Breast epithelium (tissue), 4 donors: ENCODE measurements at regions not wholly inside any gene's neighbourhood (a gene's known extent, or its start where the extent isn't known, plus 50 kb on each side); places are given as distances from the start of the nearest gene placed in this dataset.

Experiments used
- DNase-seq, 2 donors: peaks; one replicate each; pipeline ENCODE4 v3.0.0-alpha.2; 2019; ENCODE audit warnings: low spot score in 2 of 2
- H3K27ac ChIP-seq, 2 donors: fragments of 200-600 bp; sonication (generic) in 1 of 2; one replicate each; pipeline ENCODE4 v1.5.1; 2016 to 2019; ENCODE audit warnings: mild to moderate bottlenecking in 1 of 2
- H3K27me3 ChIP-seq, 2 donors: fragments of 200-600 bp; sonication (generic) in 1 of 2; one replicate each; pipeline versions ENCODE4 v1.5.1 to v1.6.0; 2017 to 2019; ENCODE audit warnings: control low read depth in 1 of 2, mild to moderate bottlenecking in 1 of 2
- H3K36me3 ChIP-seq: fragments of 200-600 bp; one replicate; pipeline ENCODE4 v1.5.1; 2019
- H3K4me1 ChIP-seq, 2 donors: fragments of 200-600 bp; sonication (generic); one replicate each; pipeline ENCODE4 v1.5.1; 2016 to 2019; ENCODE audit warnings: control low read depth in 1 of 2
- H3K4me3 ChIP-seq, 3 donors: fragments of 200-600 bp; sonication (generic); 1 replicate in 2 of 3; 2 replicates in 1 of 3; pipeline ENCODE4 v1.5.1; 2016 to 2019; ENCODE audit warnings: mild to moderate bottlenecking in 3 of 3, moderate library complexity in 2 of 3
- H3K9me3 ChIP-seq, 2 donors: fragments of 200-600 bp; sonication (generic) in 1 of 2; one replicate each; pipeline ENCODE4 v1.5.1; 2016 to 2019; ENCODE audit warnings: control low read depth in 1 of 2
- POLR2A ChIP-seq: fragments of 450-650 bp; IDR thresholded peaks from one replicate; pipeline ENCODE4 v1.6.1; 2016; ENCODE audit warnings: antibody characterized with exemption, mild to moderate bottlenecking, moderate library complexity
- POLR2AphosphoS5 ChIP-seq, 3 donors: sonication (generic); formaldehyde crosslinking; IDR thresholded peaks; one replicate each; pipeline ENCODE4 v1.6.1; 2017; ENCODE audit warnings: antibody characterized with exemption in 3 of 3
- intact Hi-C: fragments of 100-400 bp; cut with DNase I; formaldehyde crosslinking; loops from one replicate; pipeline ENCODE4 v1.15.1; 2023; ENCODE audit warnings: low total_unique reads
- TF ChIP-seq, protein P1 (sequence below), 3 donors: fragments of 450-650 bp; IDR thresholded peaks; one replicate each; pipeline ENCODE4 v1.5.1; 2016 to 2017; ENCODE audit warnings: antibody characterized with exemption in 3 of 3, mild to moderate bottlenecking in 3 of 3, moderate library complexity in 3 of 3

DNA sequence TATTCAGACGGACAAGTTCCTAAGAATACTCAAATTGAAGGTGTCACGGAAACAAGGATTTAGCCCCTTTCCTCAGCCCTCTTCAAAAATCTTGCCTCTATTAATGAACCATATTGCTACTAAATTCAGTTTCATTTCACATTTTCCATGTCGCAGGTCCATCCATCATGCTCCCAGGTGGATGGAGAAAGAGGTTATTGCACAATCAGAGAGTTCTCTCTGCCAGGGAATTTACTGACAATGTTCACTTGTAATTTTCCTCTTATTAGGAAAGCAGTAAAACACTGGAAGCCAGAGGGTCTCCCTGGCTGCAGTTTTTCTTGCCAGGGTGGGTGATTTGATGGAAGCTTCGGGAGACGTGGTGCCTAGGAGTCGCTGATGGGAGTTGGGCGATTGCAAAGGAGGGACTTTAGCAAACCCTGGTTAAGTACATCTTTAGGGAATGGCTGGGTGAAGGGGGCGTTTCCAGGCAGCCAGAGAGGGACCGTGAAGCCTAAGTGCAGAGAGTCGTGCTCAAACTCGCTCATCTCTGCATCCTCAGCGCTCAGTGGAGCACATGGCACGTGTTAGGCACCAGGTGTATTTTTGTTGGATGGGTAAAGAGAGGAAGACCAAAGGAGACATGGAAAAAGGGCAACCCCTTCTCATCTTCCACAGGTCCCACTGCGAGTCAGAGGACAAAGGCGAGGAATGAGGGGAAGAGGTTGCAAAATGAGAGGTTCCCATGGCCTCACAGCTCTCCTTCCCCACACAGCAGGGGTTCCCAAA lies 321.9 kb upstream of the CDH4 start:
- DNase-seq, result no peak
- Histone ChIP-seq H3K27me3 (peaks cover 0 to 6% of the 10 kb centered on the region in 2 donors), H3K4me3 (no peak overlapping the region), H3K9me3 (no peaks in the 10 kb centered on the region), H3K27ac (no peak overlapping the region), H3K36me3 (no peaks in the 10 kb centered on the region), H3K4me1 (no peaks in the 10 kb centered on the region)
- intact Hi-C loops, result no loop called here
- TF ChIP-seq, protein P1, sequence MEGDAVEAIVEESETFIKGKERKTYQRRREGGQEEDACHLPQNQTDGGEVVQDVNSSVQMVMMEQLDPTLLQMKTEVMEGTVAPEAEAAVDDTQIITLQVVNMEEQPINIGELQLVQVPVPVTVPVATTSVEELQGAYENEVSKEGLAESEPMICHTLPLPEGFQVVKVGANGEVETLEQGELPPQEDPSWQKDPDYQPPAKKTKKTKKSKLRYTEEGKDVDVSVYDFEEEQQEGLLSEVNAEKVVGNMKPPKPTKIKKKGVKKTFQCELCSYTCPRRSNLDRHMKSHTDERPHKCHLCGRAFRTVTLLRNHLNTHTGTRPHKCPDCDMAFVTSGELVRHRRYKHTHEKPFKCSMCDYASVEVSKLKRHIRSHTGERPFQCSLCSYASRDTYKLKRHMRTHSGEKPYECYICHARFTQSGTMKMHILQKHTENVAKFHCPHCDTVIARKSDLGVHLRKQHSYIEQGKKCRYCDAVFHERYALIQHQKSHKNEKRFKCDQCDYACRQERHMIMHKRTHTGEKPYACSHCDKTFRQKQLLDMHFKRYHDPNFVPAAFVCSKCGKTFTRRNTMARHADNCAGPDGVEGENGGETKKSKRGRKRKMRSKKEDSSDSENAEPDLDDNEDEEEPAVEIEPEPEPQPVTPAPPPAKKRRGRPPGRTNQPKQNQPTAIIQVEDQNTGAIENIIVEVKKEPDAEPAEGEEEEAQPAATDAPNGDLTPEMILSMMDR (IDR thresholded peaks at IDR 0.05), result no peak
- TF ChIP-seq POLR2A (no peak), POLR2AphosphoS5 (IDR thresholded peaks at IDR 0.05) (no peak)

DNA sequence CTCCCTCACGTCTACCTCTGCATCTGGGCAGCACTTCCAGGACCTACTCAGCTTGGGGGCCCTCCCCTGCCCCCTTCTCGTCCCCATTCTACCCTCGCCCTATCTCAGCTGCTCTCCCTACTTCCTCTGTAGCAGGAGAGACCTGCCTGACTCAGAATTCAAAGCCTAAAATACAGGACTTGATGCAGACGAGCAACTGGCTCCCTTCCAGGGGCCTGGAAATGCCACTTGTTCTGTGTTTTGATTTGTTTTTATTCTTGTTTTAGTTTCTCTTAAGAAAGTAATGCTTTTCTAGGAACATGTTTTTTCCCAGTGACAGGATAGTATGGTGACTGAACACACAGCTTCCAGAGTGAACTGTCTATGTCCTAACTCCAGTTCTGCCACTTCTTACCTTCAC lies 320.4 kb upstream of the CDH4 start:
- H3K27me3 ChIP-seq, result peaks cover 0 to 5% of the 10 kb centered on the region in 2 donors
- no peaks in the 10 kb centered on the region for H3K4me1 ChIP-seq
- intact Hi-C loops, result no loop called here
- no peak overlapping the region for H3K4me3 ChIP-seq
- no peak for DNase-seq
- H3K36me3 ChIP-seq, result no peaks in the 10 kb centered on the region
- TF ChIP-seq POLR2AphosphoS5 (IDR thresholded peaks at IDR 0.05) (no peak), POLR2A (no peak)
- TF ChIP-seq, protein P1 (IDR thresholded peaks at IDR 0.05), result no peak
- no peak overlapping the region for H3K27ac ChIP-seq
- no peaks in the 10 kb centered on the region for H3K9me3 ChIP-seq

DNA sequence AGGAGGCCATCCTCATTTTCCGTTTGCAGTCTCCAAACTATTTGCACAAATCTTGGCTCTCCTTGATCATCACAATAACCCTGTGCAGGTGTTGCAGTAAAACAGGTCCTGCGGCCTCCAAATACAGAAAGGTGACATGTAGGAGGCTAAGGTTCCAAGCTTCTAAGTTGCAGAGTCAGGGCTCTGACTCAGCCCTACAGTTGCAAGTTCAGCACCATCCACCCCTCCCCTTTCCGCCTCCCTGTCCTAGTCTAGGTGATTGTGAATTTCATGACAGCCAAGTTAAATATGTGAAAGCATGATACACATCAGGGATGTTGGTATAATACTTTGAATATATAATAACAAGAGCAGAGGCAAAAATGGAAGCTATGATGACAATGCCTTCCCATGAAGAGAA lies 317.3 kb upstream of the CDH4 start:
- DNase-seq, result no peak
- TF ChIP-seq POLR2AphosphoS5 (IDR thresholded peaks at IDR 0.05) (no peak), POLR2A (no peak)
- TF ChIP-seq, protein P1 (IDR thresholded peaks at IDR 0.05), result no peak
- Histone ChIP-seq H3K4me1 (no peaks in the 10 kb centered on the region), H3K27ac (no peak overlapping the region), H3K9me3 (no peaks in the 10 kb centered on the region), H3K4me3 (no peak overlapping the region), H3K27me3 (peaks cover 0 to 3% of the 10 kb centered on the region in 2 donors), H3K36me3 (no peaks in the 10 kb centered on the region)
- intact Hi-C loops, result no loop called here

DNA sequence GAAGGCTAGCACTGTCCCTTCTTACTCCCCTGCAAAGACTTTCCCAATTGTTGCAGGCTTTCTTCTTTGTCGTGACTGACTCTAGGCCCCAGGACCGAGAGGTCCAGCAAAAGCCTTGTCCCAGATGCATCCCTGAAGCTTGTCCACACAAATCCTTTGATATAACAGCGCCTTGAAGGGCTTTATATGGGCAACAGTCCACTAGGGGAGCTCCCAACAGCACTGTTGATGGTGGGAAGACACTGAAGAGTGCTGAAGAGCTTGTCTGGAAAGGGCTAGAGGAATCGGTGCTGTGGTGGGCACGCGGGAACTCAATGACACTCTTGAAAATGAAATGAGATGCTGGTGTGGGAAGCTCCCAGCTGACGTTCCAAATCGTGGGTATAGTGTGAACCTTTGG lies 316.1 kb upstream of the CDH4 start:
- H3K36me3 ChIP-seq, result no peaks in the 10 kb centered on the region
- H3K27me3 ChIP-seq, result peaks cover 0 to 3% of the 10 kb centered on the region in 2 donors
- no peaks in the 10 kb centered on the region for H3K9me3 ChIP-seq
- intact Hi-C loops, result no loop called here
- no peaks in the 10 kb centered on the region for H3K4me1 ChIP-seq
- TF ChIP-seq POLR2AphosphoS5 (IDR thresholded peaks at IDR 0.05), result no peak
- TF ChIP-seq, protein P1 (IDR thresholded peaks at IDR 0.05), result no peak
- no peak for TF ChIP-seq POLR2A
- DNase-seq, result no peak
- no peak overlapping the region for H3K4me3 ChIP-seq
- no peak overlapping the region for H3K27ac ChIP-seq

DNA sequence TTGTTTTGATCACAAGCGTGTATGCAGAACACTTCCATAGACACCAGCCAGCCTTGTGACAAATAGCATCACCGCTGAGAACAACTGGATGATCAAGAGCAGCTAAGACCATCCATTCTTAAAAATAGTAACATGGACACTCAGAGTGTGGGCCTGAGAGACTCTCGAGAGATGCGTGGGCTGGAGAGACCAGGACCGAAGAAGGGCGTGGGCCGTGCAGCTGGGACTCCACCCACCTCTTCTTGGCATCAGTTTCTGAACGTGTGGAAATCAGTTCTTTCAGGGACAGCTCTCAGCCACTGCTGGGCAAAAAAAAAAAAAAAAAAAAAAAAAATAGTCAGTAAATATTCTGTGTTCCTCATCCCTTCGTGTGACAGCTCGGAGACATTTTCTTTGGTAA lies 314.5 kb upstream of the CDH4 start:
- H3K36me3 ChIP-seq, result no peaks in the 10 kb centered on the region
- no peak overlapping the region for H3K27ac ChIP-seq
- no peak for DNase-seq
- no peaks in the 10 kb centered on the region for H3K9me3 ChIP-seq
- H3K4me1 ChIP-seq, result no peaks in the 10 kb centered on the region
- intact Hi-C loops, result no loop called here
- H3K27me3 ChIP-seq, result no peaks in the 10 kb centered on the region
- TF ChIP-seq, protein P1 (IDR thresholded peaks at IDR 0.05), result no peak
- no peak for TF ChIP-seq POLR2AphosphoS5 (IDR thresholded peaks at IDR 0.05)
- no peak for TF ChIP-seq POLR2A
- H3K4me3 ChIP-seq, result no peak overlapping the region
